ENCODE measurements at regions not wholly inside any gene's neighbourhood (a gene's known extent, or its start where the extent isn't known, plus 50 kb on each side); places are given as distances from the start of the nearest gene placed in this dataset.
"Not testable (repeated sequence)": the region's sequence is repeated elsewhere in the genome, so short reads cannot be mapped to it uniquely, and the experiment has no call there.

GRCh38 chr14:97802430-97803373 is 1005.5 kb downstream of the VRK1 start:
- ATAC-seq (no peak), DNase-seq (no peak)
- H3K27me3 ChIP-seq (ENCODE audit: control insufficient read depth, insufficient read depth, low read length) = no peaks in the 10 kb centered on the region
- no peaks in the 10 kb centered on the region for H3K9me3 Mint-ChIP-seq
- intact Hi-C loops (cut with micrococcal nuclease) = no loop called here
- 93% methylated on average over 6 of the region's 8 CpGs for WGBS (ENCODE audit: insufficient coverage)
- H3K4me3 ChIP-seq (ENCODE audit: low read length) = no peak overlapping the region
- H3K4me3 Mint-ChIP-seq = no peak overlapping the region
- H3K4me1 ChIP-seq (ENCODE audit: control insufficient read depth, insufficient read depth, low read length) = no peaks in the 10 kb centered on the region
- H3K4me1 Mint-ChIP-seq = no peaks in the 10 kb centered on the region
- no peak overlapping the region for H3K27ac Mint-ChIP-seq
- H3K27ac ChIP-seq (ENCODE audit: low read length) = no peak overlapping the region
- no peaks in the 10 kb centered on the region for H3K9me3 ChIP-seq (ENCODE audit: control insufficient read depth, insufficient read depth, low read length)
- H3K27me3 Mint-ChIP-seq (ENCODE audit: low read depth in 2 of 2) = peaks cover 0 to 3% of the 10 kb centered on the region in 2 donors
- no peaks in the 10 kb centered on the region for H3K36me3 ChIP-seq (ENCODE audit: control insufficient read depth, insufficient read depth, low read length)
- no peak for TF ChIP-seq CTCF (IDR thresholded peaks at IDR 0.05)
- H3K36me3 Mint-ChIP-seq = no peaks in the 10 kb centered on the region

- WGBS (ENCODE audit: insufficient coverage) = 58% methylated on average over 2 of the region's 2 CpGs
- Mint-ChIP-seq H3K27me3 (ENCODE audit: low read depth in 2 of 2) (peaks cover under 1 to 3% of the 10 kb centered on the region in 2 donors), H3K36me3 (no peaks in the 10 kb centered on the region), H3K9me3 (no peaks in the 10 kb centered on the region), H3K4me1 (no peaks in the 10 kb centered on the region), H3K27ac (no peak overlapping the region), H3K4me3 (no peak overlapping the region)
- DNase-seq = no peak
- H3K4me1 ChIP-seq (ENCODE audit: control insufficient read depth, insufficient read depth, low read length) = no peaks in the 10 kb centered on the region
- intact Hi-C loops (cut with micrococcal nuclease) = no loop called here
- no peak for ATAC-seq
- no peak overlapping the region for H3K27ac ChIP-seq (ENCODE audit: low read length)
- H3K9me3 ChIP-seq (ENCODE audit: control insufficient read depth, insufficient read depth, low read length) = no peaks in the 10 kb centered on the region
- no peak overlapping the region for H3K4me3 ChIP-seq (ENCODE audit: low read length)
- H3K36me3 ChIP-seq (ENCODE audit: control insufficient read depth, insufficient read depth, low read length) = no peaks in the 10 kb centered on the region
- H3K27me3 ChIP-seq (ENCODE audit: control insufficient read depth, insufficient read depth, low read length) = no peaks in the 10 kb centered on the region
- TF ChIP-seq CTCF (IDR thresholded peaks at IDR 0.05) = no peak
Observed at GRCh38 chr14:97804056-97804455, 1006.9 kb downstream of the VRK1 start.

DNA sequence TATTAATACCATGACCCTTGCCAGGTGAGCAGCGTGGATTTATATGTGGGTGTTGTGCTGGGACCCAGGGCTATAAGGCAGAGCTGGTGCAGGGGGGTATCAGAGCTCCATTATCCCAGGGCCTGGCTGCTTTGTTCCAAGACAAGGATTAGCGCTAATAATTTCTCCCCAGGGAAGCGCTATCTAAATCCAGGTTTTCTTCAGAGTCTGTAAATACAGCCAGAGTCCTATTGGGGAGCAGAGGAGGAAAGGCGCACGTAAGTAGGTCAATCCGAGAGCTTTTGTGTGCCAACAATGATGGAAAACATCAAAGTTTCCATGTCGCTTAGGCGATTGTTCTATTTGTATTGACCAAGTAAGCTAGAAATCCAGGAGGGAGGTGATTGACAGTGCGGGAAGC is 1009.7 kb downstream of the VRK1 start:
- no peak for DNase-seq
- H3K4me1 Mint-ChIP-seq = no peaks in the 10 kb centered on the region
- H3K27me3 Mint-ChIP-seq (ENCODE audit: low read depth in 2 of 2) = peaks cover 8 to 11% of the 10 kb centered on the region in 2 donors
- WGBS (ENCODE audit: insufficient coverage) = 97% methylated on average over 9 of the region's 9 CpGs
- ATAC-seq = no peak
- no peak for TF ChIP-seq CTCF (IDR thresholded peaks at IDR 0.05)
- Histone ChIP-seq H3K27me3 (ENCODE audit: control insufficient read depth, insufficient read depth, low read length) (no peaks in the 10 kb centered on the region), H3K4me1 (ENCODE audit: control insufficient read depth, insufficient read depth, low read length) (no peaks in the 10 kb centered on the region), H3K36me3 (ENCODE audit: control insufficient read depth, insufficient read depth, low read length) (no peaks in the 10 kb centered on the region), H3K4me3 (ENCODE audit: low read length) (no peak overlapping the region), H3K27ac (ENCODE audit: low read length) (no peak overlapping the region), H3K9me3 (ENCODE audit: control insufficient read depth, insufficient read depth, low read length) (no peaks in the 10 kb centered on the region)
- H3K4me3 Mint-ChIP-seq = no peak overlapping the region
- no peaks in the 10 kb centered on the region for H3K36me3 Mint-ChIP-seq
- H3K9me3 Mint-ChIP-seq = no peaks in the 10 kb centered on the region
- intact Hi-C loops (cut with micrococcal nuclease) = no loop called here
- H3K27ac Mint-ChIP-seq = no peak overlapping the region

- H3K4me3 ChIP-seq (ENCODE audit: low read length); H3K36me3 Mint-ChIP-seq; ATAC-seq; H3K4me1 Mint-ChIP-seq; H3K27ac ChIP-seq (ENCODE audit: low read length); H3K36me3 ChIP-seq (ENCODE audit: control insufficient read depth, insufficient read depth, low read length); H3K27me3 Mint-ChIP-seq (ENCODE audit: low read depth in 2 of 2); H3K4me1 ChIP-seq (ENCODE audit: control insufficient read depth, insufficient read depth, low read length); H3K4me3 Mint-ChIP-seq; DNase-seq; H3K9me3 Mint-ChIP-seq; H3K9me3 ChIP-seq (ENCODE audit: control insufficient read depth, insufficient read depth, low read length); H3K27me3 ChIP-seq (ENCODE audit: control insufficient read depth, insufficient read depth, low read length); H3K27ac Mint-ChIP-seq; intact Hi-C loops (cut with micrococcal nuclease): not testable (repeated sequence)
- WGBS (ENCODE audit: insufficient coverage) = 97% methylated on average over 4 of the region's 4 CpGs
Observed at GRCh38 chr14:97808541-97808940, 1011.4 kb downstream of the VRK1 start.
